ENCODE measurements at regions not wholly inside any gene's neighbourhood (a gene's known extent, or its start where the extent isn't known, plus 50 kb on each side); places are given as distances from the start of the nearest gene placed in this dataset.
"Not testable (repeated sequence)": the region's sequence is repeated elsewhere in the genome, so short reads cannot be mapped to it uniquely, and the experiment has no call there.

DNA sequence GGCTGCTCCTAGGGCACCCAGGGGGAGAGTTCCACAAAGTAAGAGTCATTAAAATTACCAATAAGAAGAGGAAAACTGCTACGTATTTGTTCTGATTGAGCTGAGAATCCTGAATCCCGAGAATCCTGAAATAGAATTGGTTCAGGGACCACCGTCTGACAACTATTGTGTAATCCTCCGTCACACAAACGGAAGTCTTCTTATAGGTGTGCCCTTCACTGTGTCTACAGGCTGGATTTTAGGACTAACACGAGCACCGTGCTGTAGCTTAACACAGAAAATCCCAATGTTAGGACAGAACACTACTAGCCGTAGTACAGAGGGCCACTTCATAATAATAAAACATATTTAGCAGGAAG is 50.6 kb upstream of the RNF182 start:
- no peak for DNase-seq (ENCODE audit: low spot score)

- DNase-seq (ENCODE audit: low spot score): peak; percentile 52
These were observed 51.2 kb upstream of the RNF182 start for GRCh38 chr6:13873288-13874190.

- no peak for DNase-seq (ENCODE audit: low spot score)
These were observed 52.1 kb upstream of the RNF182 start for GRCh38 chr6:13872681-13873080.

- DNase-seq (ENCODE audit: low spot score): not testable (repeated sequence)
These were observed 52.7 kb upstream of the RNF182 start for GRCh38 chr6:13872006-13872405.

GRCh38 chr6:13870214-13870830 is 54.4 kb upstream of the RNF182 start:
- DNase-seq (ENCODE audit: low spot score): no peak

DNA sequence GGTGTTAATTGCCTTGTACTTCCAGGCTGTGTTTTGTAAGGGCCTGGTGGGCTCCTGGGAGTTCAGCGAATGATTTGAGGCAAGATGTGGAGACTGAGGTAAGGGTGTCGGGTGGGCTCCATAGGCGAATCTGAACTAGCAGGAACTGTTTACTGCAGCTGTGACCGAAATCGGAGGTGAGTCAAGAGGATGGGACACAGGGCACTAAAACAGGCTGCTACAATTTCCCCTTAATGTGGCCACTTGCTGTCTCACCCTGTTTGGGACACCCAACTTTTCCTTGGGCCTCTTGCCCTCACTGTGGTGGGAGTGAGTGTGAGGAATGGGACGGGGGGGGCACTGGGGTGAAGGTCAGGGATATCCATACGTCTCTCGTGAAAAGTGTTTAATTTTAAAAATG is 53.9 kb upstream of the MCUR1 start:
- no peak for DNase-seq (ENCODE audit: low spot score)

DNA sequence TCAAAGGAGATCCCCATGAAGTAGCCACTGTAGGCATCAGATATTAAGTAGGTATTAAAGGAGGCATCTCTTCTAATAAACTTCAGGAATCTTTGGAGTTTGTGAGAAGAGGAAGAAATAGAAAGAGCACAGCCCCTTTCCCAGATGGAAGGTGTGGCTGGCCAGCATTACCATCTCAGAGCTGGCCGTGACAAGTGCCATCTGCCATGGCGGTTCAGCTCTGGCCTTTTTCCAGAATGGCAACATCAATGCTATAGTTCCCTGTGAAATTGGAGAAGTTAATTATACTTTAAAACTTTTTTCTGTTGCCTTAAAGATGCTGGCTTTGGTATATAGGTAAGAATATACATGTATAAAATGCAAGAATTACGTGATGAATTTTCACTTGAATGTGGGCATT is 51.9 kb upstream of the MCUR1 start:
- DNase-seq (ENCODE audit: low spot score): no peak

- DNase-seq (ENCODE audit: low spot score): no peak
These were observed 50.8 kb upstream of the MCUR1 start for GRCh38 chr6:13865141-13865540.

DNA sequence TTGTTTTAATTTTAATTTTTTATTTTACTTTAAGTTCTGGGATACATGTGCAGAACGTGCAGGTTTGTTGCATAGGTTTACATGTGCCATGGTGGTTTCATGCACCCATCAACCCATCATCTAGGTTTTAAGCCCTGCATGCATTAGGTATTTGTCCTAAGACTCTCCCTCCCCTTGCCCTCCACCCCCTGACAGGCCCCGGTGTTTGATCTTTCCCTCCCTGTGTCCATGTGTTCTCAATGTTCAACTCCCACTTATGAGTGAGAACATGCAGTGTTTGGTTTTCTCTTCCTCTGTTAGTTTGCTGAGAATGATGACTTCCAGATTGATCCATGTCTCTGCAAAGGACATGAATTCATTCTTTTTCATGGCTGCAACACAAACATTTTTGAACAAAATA is 50.3 kb upstream of the MCUR1 start:
- DNase-seq (ENCODE audit: low spot score): not testable (repeated sequence)
